ENCODE measurements at regions not wholly inside any gene's neighbourhood (a gene's known extent, or its start where the extent isn't known, plus 50 kb on each side); places are given as distances from the start of the nearest gene placed in this dataset.

- no peaks in the 10 kb centered on the region for H3K27me3 ChIP-seq (ENCODE audit: insufficient read depth, poor library complexity, severe bottlenecking)
- H3K4me3 ChIP-seq (replicated peaks; ENCODE audit: insufficient read depth, low read length): no peak overlapping the region
- H3K27ac ChIP-seq (replicated peaks): no peak overlapping the region
- DNase-seq (ENCODE audit: low read depth in 1 of 2, low spot score in 1 of 2): no peak
- no peak for TF ChIP-seq POLR2AphosphoS5 (IDR thresholded peaks at IDR 0.05; ENCODE audit: low read depth)
- TF ChIP-seq SPI1 (IDR thresholded peaks at IDR 0.05; ENCODE audit: borderline replicate concordance, low read depth): no peak
- no peak for TF ChIP-seq GABPA (IDR thresholded peaks at IDR 0.05; ENCODE audit: low read depth)
- no peak for TF ChIP-seq CTCF (IDR thresholded peaks at IDR 0.05; ENCODE audit: insufficient read depth, low read length)
- no peak for TF ChIP-seq REST (IDR thresholded peaks at IDR 0.05; ENCODE audit: insufficient replicate concordance, low read depth)
Measured at GRCh38 chr14:71204768-71205167, 297.5 kb downstream of the PCNX1 start.

GRCh38 chr14:71206123-71206522 lies 298.9 kb downstream of the PCNX1 start:
- no peak for TF ChIP-seq POLR2AphosphoS5 (IDR thresholded peaks at IDR 0.05; ENCODE audit: low read depth)
- TF ChIP-seq REST (IDR thresholded peaks at IDR 0.05; ENCODE audit: insufficient replicate concordance, low read depth): no peak
- no peak for TF ChIP-seq CTCF (IDR thresholded peaks at IDR 0.05; ENCODE audit: insufficient read depth, low read length)
- TF ChIP-seq GABPA (IDR thresholded peaks at IDR 0.05; ENCODE audit: low read depth): no peak
- no peak for TF ChIP-seq SPI1 (IDR thresholded peaks at IDR 0.05; ENCODE audit: borderline replicate concordance, low read depth)
- no peak for DNase-seq (ENCODE audit: low read depth in 1 of 2, low spot score in 1 of 2)
- no peak overlapping the region for H3K27ac ChIP-seq (replicated peaks)

GRCh38 chr14:71206766-71207371 lies 299.6 kb downstream of the PCNX1 start:
- no peak overlapping the region for H3K4me3 ChIP-seq (replicated peaks; ENCODE audit: insufficient read depth, low read length)
- H3K27ac ChIP-seq (replicated peaks): no peak overlapping the region
- DNase-seq (ENCODE audit: low read depth in 1 of 2, low spot score in 1 of 2): no peak
- TF ChIP-seq SPI1 (IDR thresholded peaks at IDR 0.05; ENCODE audit: borderline replicate concordance, low read depth): no peak
- no peak for TF ChIP-seq CTCF (IDR thresholded peaks at IDR 0.05; ENCODE audit: insufficient read depth, low read length)
- no peak for TF ChIP-seq REST (IDR thresholded peaks at IDR 0.05; ENCODE audit: insufficient replicate concordance, low read depth)
- TF ChIP-seq POLR2AphosphoS5 (IDR thresholded peaks at IDR 0.05; ENCODE audit: low read depth): no peak
- TF ChIP-seq GABPA (IDR thresholded peaks at IDR 0.05; ENCODE audit: low read depth): no peak
- H3K27me3 ChIP-seq (ENCODE audit: insufficient read depth, poor library complexity, severe bottlenecking): no peaks in the 10 kb centered on the region

More at GRCh38 chr14:71206123-71206522, 298.9 kb downstream of the PCNX1 start:
- Histone ChIP-seq H3K27me3 (ENCODE audit: insufficient read depth, poor library complexity, severe bottlenecking) (no peaks in the 10 kb centered on the region), H3K4me3 (replicated peaks; ENCODE audit: insufficient read depth, low read length) (no peak overlapping the region)
